Hematopoietic multipotent progenitor cell (in vitro differentiated cells): ENCODE measurements at regions not wholly inside any gene's neighbourhood (a gene's known extent, or its start where the extent isn't known, plus 50 kb on each side); places are given as distances from the start of the nearest gene placed in this dataset.
"Not testable (repeated sequence)": the region's sequence is repeated elsewhere in the genome, so short reads cannot be mapped to it uniquely, and the experiment has no call there.

Source experiments
- DNase-seq, 3 donors: peaks; one replicate each; pipeline ENCODE4 v3.0.0-alpha.2; 2011 to 2015; ENCODE audit warnings: low read depth in 2 of 3, low spot score in 2 of 3

DNA sequence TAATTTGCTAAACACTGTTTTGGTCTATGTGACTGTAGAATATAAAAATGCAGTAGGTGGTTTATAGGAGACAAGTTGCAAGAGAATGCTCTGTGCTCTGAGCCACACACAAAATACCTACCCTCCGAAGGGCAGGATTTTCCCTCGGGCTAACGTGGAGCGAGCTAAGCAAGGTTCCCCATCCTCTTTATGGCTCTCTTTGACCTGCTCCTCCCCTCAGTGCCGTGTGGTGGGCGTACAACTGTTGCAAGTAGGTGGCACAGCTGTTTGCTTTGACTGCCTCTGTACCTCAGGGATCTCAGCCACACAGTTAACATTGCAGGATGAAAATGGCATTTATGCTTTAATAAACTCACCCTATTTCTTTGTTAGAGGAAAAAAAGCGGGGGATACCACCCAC is 339.1 kb downstream of the SATB1 start:
- DNase-seq, result no peak

DNA sequence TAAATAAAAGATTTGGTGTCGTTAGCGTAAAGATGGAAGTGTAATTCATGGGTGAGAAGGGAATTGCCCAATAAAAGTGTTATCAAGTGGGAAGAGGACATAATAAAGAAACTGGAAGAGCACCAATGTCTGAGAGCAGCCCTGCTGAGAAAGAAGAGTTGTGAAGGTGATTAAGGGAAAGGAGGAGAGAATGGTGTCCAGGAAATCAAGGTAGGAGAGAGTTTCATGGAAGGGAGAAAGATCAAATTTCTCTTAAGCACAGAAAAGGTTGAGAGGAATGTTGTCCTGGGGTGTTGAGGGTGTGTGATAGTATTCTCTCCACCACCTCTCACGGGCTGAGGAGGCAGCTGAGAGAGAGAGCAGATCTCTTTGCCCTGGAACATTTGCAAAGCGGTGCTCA is 339.7 kb downstream of the SATB1 start:
- DNase-seq, result no peak

DNA sequence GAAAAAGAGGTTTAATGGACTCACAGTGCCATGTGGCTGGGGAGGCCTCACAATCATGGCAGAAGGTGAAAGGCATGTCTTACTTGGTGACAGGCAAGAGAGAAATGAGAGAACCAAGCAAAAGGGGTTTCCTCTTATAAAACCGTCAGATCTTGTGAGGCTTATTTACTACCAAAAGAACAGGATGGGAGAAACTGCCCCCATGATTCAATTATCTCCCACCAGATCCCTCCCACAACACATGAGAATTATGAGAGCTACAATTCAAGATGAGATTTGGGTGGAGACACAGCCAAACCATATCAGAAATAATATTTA is 340.8 kb upstream of the TBC1D5 start:
- DNase-seq, result not testable (repeated sequence)

DNA sequence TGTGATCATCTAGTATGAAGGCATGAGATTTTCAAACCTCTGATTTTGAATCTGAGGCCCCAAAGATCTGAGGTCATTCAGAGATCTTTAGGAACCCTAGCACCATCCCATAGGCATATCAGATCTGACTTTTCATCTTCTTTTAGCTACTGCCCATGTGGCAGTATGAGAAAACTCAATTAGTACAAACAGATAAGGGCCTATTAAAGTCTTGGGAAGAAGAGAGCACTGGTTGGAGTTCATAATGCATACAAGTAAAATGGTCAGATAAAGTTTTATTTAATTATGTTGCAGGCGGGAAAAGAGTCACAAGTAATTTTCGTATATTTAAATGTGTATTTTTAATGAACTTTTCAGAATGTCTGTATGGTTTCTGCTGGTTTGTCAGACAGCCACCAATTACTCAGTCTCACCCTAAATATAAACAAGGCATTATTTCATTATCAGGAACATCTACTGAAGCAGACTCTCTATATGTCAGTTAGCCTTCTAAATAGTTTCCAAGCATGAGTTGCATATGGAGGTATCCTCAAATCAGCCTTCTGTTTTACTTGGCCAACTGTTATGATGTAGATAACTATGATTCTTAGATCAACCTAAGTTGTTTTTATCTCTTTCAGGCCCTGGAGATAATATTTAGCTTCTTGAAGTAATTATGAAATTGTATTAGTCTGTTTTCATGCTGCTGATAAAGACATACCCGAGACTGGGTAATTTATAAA is 340.3 kb upstream of the TBC1D5 start:
- no peak for DNase-seq

DNA sequence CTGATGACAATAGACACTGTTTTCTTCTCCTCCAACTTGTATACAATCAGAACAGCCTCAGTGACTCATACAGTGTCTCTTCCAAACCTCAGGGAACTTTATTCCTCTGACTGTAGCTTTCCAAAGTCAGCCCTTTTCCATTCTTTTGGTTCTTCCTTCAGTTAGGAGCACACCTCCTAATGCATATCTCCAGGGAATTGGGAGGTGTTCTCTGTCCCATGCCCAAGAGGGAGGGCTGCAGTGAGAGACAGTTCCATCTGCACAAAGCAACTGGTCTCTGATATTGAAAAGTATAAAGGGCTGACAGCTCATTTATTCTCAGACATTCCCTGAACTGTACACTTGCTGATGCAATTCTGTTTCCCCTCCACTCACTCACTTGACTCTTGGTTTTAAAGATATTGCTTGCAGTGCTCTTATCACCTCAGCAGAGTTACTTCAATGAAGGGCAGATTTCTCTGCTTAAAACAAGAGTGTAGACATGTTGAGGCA is 337.8 kb upstream of the TBC1D5 start:
- no peak for DNase-seq

DNA sequence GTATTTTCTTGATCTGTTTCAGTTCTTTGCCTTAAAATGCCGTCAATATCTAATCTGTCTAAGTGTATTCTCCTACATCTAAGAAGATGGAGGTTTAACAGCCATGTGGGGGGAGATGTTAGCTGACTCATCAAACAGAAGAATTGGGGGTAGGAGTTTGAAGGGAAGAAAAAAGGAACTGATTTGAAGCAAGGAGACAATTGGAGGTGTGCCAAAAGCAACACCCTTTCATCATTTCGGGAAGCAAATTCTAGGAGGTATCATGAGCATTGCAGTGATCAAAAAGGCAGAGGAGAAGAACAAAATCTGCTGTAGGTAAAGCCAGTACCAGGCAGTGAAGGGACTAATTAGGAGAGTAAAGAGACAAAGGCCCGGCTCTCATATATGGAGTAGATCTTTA is 337.3 kb upstream of the TBC1D5 start:
- peak in 2 of 3 donors; percentile 67 to 68 for DNase-seq

DNA sequence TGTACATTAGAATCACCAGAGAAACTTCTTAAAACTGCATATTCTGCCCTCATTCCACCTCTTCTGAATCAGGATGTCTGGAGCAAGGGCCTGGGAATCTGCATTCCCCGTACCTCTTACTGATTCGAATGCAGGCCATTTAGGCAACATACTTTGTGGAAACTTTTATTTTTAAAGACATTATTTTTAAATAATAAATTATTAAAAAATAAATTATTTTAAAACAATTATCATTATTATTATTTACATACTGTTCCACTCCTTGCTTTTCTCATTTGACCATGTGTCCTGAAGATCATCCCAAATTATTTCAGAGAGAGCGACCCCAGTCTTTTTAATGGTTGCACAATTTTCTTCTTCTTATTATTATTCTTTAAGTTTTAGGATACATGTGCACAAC is 336.6 kb upstream of the TBC1D5 start:
- DNase-seq, result no peak

DNA sequence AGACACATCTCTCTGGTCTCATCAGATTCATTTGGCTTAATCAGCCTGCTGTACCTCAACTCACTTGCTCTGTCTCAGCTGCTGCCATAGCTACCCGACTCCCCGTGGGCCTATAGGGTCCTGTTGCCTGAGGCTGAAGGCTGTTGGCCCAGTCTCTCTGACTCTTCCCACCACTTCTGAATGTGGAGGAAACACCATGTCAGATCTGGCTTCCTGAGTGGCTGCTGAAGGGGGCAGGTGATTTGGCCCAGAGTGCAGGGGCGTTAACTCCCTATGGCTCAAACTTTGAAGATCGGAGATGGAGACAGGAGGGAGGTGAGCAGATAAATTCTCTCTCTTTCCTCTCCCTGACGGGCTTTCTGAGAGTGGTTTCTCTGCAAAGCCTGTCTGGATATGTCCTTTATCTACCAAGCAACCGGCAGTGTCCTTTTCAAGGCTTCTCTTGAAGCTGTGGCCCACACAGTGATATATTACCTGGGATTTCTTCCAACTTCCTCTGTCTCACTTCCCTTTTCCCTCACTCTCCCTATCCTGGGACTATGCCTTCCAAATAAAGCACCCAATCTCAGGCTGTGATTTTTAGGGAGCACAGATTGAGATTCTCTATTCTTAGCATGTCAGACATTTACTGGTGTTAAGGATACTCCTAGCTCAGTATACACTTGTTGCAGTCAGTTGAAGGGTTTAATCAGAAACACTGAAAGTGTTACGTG is 334.9 kb upstream of the TBC1D5 start:
- peak in 2 of 3 donors; percentile 15 to 67 for DNase-seq

DNA sequence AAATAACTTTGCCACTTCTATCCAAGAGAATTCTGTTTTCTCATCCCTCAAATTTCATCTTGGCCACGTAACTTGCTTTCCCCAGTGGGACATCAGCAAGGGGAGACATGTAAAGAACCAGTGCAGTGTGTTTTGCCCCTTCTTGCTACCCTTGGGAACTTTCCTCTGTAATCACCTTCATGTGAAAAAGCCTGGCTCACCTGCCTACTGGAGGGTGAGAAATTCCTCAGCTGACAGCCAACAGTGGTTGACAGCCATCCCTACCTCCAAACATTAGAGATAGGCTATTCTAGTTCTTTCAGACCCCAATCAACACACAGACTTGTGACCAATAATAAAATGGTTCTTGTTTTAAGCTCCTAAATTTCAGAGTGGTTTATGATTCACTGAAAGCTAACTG is 333.9 kb upstream of the TBC1D5 start:
- no peak for DNase-seq

DNA sequence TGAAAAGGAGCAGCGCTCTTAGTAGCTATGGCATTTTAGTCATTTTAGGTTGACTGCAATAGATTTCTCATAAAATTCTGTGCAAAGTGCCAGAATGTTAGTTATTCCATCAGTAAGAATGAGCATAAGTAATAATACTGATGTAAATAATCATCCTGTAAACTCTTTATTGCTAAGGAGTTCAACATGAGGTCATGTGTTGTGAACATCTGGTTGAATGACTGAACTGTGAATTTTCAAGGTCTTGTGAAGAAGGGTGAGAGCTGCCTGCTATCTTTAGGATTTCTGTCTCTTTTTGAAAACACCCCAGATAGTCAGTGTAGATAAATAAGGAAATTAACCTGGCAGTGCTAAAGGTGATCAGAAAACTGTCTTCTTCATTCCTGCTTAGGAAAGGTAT is 333.4 kb upstream of the TBC1D5 start:
- no peak for DNase-seq

DNA sequence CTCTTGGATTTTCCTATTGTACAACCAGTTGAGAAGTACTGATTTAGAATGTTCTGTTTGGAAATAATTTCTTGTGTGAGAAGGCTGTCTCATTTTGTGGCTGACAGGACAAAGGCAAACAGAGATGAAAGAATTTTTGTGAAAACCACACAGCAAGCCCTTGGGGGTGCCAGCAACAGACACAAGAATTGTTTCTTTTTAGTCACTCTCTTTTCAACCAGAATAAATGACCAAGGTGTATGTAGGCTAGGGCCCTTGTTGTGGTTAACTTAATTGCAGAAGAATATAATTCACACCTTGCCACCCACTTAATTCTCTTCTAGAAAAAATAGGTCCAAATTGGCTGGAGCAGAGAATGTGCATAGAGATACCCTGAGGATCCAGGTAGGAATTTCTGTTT is 329.4 kb upstream of the TBC1D5 start:
- DNase-seq, result no peak

DNA sequence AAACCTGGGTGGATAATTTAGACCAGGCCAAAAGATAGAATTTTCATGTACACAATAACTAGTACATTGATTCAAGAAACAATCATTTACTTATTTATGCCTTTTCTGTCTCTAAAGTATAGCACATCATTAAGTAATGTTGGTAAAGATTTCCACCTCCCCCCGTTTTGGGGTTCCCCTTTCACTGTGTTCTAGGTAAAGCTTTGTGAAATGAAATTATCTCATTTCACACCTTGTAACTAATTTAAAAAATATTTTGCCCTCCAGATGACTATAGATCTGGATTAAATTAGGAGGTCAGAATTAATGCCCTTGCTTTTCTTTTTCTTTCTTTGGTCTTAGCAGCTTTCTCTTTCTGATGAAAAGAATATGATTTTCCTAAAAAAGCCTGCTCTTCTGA is 328.5 kb upstream of the TBC1D5 start:
- DNase-seq, result no peak

DNA sequence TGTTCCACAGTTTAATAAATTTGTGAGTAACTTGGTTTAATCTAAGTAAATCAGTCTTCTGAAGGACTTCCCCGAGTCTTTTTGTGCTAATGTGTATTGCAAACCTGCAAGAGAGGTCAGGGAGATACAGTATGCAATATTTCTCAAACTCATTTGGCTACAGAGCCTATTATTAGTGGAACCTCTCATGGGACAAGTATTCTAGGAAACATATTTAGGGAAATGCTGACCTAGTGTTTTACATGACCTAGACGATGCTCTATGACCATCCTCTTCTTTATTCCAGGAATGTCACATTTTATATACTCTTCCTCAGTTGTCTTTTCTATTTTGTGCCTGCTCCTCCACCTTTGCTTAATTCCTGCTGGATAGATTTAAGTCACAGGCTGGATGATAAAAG is 327.8 kb upstream of the TBC1D5 start:
- no peak for DNase-seq

DNA sequence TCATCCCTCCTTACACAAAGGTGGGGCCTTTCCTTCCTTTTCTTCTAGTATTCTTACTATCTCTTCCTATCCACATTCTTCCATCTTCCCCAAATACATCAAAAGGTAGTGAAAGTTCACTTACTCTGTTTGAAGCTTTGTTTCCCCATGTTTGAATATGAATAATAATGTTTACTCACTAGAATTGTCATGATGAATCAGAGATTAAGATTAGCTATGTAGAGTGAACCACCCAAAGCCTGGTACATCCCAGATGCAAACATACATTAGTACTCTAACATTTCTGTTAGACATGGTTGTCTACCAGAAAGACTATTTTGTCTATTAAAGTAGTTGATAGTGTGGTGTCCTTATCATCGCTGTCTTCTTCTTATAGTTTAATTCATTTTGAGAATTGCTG is 327.1 kb upstream of the TBC1D5 start:
- no peak for DNase-seq

DNA sequence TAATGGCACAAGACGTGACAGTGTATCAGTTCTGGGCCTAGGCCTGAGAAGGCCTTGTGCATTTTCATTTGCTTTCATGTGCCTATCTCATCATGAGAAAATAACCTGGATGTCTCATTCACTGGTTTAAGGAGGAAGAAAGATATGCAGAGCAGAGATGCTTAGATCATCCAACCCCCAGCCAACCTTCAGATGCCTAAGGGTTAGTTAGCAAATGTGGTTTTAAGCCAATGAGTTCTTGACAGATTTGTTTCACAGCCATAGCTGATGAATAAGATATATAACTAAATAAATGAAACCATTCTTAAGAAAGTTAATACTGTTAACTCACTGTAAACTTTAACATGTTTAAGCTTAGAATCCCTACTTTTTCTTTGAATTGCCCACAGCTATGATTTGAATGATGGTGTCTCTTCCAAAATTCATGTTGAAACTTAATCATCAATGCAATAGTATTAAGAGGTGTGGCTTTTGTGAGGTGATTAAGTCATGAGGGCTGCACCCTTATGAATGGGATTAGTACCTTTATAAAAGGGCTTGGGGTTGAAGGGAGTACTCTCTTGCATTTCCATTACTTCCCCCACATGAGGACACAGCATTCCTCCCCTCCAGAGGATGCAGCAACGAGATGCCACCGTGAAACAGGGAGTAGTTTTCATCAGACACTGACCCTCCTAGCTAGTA is 324.6 kb upstream of the TBC1D5 start:
- DNase-seq, result no peak

DNA sequence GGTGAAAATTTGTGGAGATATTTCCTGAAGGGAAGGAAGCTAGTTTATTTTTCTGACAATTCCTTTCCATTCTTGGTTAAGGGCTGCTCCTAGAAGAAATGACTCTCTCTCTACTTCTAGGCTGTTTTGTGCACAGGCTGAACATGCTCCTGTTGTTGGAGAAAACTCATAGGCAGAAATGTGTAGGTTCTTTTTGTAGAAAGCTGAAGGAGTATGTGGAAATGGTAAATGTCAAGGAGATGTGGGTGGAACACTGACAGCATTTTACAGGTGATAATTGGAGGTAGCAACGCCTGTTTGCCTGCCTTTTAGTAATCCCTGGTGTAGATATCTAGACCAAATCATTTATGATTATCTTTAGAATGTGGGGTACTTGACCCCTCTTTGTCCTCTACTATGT is 322.2 kb upstream of the TBC1D5 start:
- DNase-seq, result no peak

DNA sequence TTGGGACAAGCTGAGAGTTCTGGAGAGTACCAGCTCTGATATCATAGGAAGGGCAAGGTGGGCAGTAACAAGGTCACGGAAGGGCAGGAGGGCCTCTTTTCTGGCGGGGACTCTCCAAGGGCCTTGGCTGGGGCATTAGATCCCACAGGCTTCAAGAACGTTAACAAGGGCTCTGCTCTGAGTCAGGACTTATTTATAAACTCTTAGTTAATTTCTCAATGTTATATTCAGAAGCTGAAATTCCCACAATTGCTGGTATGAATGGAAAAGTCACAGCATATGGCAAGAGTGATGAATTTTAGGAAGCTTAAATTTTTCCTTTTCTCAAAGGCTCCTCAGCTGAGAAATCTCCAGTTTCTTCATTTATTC is 320.2 kb upstream of the TBC1D5 start:
- DNase-seq, result no peak

DNA sequence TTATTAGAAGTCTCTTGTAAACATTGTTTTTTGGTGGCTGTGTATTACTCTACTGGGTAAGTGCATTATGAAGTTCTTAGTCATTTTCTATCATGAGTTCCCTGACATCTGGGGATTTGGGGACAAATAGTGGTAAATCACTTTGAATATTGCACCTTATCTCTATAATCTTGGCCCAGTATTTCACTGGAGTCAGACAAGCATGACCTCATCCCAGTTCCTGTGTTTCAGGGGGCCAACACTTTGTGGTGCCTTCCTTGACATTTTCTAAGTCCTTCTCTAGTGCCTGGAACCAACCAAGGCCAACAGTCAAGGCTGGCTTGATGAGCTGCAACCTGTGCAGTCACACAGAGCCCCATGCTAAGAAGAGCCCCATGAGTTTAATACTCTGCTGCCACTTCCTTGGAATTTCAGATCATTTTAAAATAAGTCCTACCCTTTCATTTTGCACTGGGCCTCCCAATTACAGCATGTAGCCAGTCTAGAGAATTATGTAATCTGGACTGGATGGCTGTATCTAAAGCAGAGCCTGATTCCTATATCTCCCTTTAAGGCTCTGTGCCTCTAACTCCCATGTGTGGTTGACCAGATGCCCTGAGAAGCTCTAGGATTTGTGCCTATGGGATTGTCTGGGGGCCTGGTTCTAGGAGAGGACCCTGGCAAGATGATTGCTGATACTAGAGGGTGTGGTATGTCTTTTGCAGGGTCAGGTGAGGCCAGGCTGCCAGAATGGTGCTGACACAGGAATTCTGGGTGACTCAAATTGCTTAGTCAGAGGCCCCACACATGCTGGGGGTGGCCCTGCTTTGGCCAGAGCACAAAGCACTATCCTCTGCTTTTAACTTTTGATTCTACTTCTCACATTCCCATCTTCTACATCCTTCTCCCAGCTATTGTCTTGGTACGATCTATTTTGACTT is 319.6 kb upstream of the TBC1D5 start:
- no peak for DNase-seq

DNA sequence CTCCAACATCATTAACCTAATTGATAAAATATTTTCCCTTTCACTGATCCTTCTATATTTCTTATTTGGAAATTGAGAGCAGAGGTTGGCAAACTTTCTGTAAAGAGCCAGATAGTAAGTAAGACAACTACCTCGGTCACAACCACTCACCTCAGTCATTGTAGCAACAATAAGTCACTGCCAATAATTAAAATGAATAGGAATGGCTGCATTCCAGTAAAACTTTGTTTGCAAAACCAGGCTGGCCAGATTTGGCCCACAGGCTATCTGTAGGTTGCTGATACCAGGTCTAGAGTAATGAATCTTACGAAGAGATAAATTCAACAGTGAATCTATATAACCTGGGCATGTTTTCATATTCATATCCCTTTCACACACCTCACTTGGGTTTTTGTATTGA is 316.2 kb upstream of the TBC1D5 start:
- no peak for DNase-seq

DNA sequence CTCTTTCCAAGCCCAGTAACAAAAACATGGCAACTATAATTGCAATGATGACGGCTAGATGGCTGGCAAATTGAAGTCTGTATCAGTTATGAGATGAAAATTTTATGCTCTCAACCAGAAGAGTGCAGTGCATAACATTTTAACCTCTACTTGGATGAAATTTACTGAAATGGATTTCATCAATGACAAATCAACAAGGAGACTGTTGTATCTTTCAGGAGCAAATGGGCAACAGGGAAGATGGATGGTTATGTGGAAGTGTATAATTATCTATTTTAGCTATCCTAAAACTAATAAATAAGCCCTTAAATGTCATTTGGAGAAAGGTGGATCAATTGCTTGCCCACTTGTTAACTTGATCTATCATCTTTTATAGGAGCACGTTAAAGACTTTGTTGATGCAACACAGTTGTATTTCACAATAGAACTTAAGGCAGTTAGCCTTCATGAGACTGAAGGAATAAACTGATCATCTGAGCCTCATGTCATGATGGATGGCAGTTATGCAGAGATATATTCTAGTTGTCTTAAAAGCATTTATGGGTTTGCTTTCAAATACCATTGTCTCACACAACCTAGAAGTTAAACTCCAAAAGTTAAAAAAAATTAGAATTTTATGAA is 315.1 kb upstream of the TBC1D5 start:
- no peak for DNase-seq

DNA sequence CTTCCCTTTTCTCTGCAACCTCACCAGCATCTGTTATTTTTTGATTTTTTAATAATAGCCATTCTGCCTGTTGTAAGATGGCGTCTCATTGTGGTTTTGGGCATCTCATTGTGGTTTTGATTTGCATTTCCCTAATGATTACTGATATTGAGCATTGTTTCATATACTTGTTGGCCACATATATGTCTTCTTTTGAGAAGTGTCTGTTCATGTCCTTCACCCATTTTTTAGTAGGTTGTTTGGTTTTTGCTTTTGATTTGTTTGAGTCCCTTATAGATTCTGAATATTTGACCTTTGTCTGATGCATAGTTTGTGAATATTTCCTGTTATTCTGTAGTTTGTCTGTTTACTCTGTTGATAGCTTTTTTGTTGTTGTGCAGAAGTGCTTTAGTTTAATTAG is 312.2 kb upstream of the TBC1D5 start:
- DNase-seq, result no peak
